GM12801 (cell line): ENCODE measurements at regions not wholly inside any gene's neighbourhood (a gene's known extent, or its start where the extent isn't known, plus 50 kb on each side); places are given as distances from the start of the nearest gene placed in this dataset.

Source experiments
- TF ChIP-seq, protein P1 (sequence below): IDR thresholded peaks from one replicate; pipeline ENCODE4 v1.5.1; 2011; ENCODE audit warnings: control low read depth; ENCODE audit not compliant: insufficient read length; ENCODE audit errors: extremely low read depth

DNA sequence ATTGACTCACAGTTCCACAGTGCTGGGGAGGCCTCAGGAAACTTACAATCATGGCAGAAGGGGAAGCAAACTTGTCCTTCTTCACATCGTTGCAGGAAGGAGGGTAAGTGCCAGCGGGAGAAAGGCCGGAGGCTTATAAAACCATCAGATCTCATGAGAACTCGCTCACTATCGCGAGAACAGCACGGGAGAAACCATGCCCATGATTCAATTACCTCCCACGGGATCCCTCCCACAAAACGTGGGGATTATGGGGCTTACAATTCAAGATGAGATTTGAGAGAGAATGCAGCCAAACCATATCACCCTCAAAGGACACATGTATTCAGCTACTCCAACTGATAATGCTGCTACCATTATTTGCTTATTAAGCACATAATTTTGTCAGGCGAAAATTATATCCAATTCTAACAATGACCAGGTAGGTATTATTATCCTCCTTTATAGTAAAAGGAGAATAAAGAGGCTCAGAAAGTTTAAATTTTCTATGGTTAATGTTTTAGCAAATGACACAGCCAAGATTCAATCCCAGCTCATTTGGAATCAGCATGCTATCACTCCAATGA lies 327.2 kb upstream of the CDIN1 start:
- TF ChIP-seq, protein P1, sequence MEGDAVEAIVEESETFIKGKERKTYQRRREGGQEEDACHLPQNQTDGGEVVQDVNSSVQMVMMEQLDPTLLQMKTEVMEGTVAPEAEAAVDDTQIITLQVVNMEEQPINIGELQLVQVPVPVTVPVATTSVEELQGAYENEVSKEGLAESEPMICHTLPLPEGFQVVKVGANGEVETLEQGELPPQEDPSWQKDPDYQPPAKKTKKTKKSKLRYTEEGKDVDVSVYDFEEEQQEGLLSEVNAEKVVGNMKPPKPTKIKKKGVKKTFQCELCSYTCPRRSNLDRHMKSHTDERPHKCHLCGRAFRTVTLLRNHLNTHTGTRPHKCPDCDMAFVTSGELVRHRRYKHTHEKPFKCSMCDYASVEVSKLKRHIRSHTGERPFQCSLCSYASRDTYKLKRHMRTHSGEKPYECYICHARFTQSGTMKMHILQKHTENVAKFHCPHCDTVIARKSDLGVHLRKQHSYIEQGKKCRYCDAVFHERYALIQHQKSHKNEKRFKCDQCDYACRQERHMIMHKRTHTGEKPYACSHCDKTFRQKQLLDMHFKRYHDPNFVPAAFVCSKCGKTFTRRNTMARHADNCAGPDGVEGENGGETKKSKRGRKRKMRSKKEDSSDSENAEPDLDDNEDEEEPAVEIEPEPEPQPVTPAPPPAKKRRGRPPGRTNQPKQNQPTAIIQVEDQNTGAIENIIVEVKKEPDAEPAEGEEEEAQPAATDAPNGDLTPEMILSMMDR: no peak

GRCh38 chr15:36254426-36254825 lies 325.0 kb upstream of the CDIN1 start:
- TF ChIP-seq, protein P1: no peak

DNA sequence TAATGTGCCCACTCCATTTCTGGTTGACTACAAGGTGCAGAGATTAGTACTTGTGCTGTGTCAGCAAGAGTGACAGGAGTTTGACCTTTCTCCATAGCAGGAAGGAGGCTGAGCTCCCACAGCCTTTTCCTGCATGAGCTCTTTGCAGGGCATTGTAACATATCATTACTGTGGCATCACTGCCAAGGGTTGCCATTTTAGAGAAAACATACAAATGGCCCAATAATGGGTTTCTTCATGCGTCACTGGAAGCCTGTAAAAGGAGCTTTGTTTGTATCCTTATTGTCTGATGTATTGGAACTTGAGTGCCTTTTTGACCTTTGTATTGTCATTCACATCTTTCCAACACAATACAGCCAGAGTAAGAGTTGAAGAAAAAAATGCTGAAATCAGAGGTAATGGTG lies 323.0 kb upstream of the CDIN1 start:
- TF ChIP-seq, protein P1: no peak

GRCh38 chr15:36263666-36264065 lies 315.8 kb upstream of the CDIN1 start:
- TF ChIP-seq, protein P1: no peak

GRCh38 chr15:36265422-36265821 lies 314.0 kb upstream of the CDIN1 start:
- TF ChIP-seq, protein P1: no peak

- TF ChIP-seq, protein P1: no peak
Observed at GRCh38 chr15:36271048-36271447, 308.4 kb upstream of the CDIN1 start.

GRCh38 chr15:36275656-36276055 lies 303.8 kb upstream of the CDIN1 start:
- TF ChIP-seq, protein P1: no peak
